ENCODE measurements at regions not wholly inside any gene's neighbourhood (a gene's known extent, or its start where the extent isn't known, plus 50 kb on each side); places are given as distances from the start of the nearest gene placed in this dataset.
A peak's percentile ranks its signal among the peaks of the same experiment; 100 is the strongest.
"Not testable (repeated sequence)": the region's sequence is repeated elsewhere in the genome, so short reads cannot be mapped to it uniquely, and the experiment has no call there.

DNA sequence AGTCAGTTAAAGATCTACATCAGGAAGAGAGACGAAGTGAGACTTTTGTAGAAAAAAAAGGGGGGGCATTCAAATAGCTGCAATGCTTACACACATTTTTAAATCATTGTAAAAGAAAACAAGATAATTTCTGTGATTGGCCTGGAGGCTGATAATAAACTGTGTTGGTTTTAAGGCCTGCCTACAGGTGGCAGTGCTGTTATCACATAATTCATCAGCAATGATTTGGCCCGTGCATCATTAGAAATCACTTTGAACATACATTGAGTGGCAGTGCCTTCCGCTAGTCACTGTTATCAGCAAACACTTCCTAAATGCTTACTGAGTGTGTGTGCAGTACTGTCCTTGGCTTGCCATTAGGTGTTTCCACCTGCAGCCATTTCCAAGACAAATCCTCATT is 831.9 kb downstream of the TRIML1 start:
- FAIRE-seq = no peak

DNA sequence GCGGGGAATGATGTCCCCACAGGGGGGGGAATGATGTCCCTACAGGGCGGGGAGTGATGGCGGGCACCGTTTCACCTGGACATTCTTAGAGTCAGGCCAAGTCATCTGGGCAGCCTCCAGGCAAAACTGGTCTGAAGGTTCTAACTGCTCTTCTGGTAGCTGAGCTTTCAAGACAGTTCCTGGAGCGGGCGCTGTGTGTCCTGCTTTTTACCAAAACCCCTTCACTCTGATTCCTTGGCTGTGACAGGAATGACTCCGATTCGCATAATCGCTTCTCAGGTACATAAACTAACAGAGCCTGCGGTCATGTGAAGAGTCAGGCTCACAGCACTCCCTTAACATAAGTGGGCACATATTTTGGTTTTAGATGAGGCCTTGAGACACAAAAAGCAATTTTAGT is 836.0 kb downstream of the TRIML1 start:
- no peak for FAIRE-seq

DNA sequence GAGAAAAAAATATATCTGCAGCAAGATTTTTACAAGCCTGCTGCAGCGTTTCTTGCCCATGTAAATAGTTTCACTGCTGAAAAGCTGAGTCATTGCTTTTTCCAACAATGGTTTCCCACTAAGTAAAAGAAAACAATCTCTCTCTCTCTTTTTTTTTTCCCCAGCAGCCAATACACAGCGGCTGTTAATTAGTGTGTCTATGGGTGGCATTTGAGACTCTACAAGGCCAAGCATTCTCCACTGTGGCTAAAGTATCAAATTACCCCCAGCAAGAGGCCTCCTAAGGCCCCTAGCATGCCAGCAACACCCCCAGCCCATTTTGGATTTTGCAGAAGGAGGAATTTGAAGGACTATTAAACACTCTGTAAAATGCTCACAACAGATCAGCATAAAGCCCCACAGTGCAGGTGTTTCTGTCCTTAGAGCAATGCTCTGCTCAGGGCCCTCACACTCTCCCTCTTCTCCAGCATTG is 837.4 kb downstream of the TRIML1 start:
- FAIRE-seq = no peak

DNA sequence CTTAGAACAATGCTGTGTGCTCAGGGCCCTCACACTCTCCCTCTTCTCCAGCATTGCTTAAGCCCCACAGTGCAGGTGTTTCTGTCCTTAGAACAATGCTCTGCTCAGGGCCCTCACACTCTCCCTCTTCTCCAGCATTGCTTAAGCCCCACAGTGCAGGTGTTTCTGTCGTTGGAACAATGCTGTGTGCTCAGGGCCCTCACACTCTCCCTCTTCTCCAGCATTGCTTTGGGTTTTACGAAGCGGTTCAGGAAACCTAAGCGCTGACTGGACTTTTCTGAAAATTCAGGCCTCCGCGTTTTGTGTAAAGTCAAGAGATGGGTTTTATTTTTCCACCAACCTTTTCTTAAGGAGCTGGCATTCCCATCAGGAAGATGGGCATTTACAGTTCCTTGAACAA is 838.0 kb downstream of the TRIML1 start:
- FAIRE-seq = not testable (repeated sequence)

DNA sequence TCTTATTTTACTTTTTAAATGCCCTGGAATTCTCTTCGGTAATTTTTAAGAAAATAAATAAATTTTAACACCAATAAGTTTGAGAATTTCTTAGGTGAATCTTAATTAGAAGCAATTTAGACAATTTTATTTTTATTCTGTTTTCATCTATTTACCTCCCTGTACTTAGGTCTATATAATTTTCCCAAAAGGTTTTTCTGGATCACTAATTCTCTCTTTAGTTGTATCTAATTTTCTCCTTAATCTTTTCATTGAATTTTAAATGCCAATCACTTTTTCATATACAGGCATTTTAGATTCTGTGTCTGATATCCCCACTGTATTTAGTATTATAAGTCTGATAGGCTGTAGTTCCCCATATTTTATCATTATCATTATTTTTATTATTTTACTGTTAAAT is 845.3 kb downstream of the TRIML1 start:
- peak; percentile 19 for FAIRE-seq

DNA sequence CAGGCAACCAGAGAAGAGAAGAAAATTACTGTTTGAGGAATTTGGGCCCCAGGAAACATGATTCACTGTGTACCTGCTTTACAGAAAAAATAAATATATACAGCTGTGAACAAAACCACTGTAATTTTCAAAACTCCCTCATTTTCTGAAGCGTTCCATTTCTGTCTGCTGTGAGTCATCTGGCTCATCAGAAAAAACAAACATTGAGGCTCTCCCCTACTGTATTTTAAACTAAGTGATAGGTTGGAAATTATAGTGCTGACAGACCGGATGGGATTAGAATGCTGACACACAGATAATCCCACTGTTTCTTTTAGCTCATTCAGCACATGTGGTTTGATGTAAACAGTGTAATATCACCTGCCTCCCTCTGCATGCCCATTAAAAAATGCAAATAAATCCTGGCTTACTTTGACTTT is 847.0 kb downstream of the TRIML1 start:
- FAIRE-seq = no peak

DNA sequence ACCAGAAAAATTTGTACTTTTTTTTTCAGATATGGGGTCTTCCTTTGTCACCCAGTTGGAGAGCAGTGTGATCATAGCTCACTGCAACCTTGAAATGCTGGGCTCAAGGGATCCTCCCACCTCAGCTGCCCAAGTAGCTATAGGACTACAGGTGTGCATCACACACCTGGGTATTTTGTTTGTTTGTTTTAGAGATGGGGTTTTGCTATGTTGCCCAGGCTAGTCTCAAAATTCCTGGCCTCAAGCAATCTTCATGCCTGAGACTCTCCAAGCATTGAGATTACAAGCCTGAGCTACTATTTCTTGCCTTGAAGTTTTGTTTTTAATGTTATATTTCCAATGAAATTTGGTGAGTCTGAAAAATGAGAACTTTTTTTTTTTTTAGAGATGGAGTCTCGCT is 847.8 kb downstream of the TRIML1 start:
- no peak for FAIRE-seq

DNA sequence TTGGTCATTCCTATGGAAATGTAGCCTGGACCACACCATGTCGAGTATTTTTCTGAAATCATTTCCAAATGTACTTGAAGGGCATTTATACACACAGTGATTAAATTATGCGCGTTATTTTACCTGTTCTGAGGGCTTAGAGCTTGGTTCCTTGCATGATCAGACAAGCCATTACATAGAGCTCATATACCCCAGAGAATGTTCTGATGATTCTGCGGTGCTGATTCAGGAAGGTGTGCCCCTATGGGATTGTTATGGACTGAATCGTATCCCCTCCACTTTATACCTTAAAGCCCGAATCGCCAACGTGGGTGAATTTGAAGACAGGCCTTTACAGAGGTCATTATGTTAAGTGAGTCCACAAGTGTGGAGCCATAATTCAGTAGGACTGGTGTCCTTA is 848.9 kb downstream of the TRIML1 start:
- no peak for FAIRE-seq

DNA sequence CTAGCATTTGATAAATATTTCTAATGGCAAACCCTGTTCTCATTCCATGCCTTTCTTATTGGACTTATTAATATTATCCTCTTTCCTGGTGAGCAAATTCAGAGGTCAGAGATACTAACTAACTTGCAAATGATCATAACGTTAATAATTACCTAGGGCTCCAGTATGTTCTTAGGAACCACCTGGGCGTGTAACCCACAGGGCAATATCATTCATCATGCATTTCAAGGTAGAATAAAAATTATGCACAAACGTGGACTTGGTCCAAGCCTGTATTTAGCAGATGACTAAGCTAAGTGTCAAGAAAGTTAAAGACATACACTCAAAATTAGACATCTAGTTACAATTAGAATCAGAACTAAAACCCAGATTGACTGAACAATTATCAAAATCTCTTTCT is 850.1 kb downstream of the TRIML1 start:
- no peak for FAIRE-seq

DNA sequence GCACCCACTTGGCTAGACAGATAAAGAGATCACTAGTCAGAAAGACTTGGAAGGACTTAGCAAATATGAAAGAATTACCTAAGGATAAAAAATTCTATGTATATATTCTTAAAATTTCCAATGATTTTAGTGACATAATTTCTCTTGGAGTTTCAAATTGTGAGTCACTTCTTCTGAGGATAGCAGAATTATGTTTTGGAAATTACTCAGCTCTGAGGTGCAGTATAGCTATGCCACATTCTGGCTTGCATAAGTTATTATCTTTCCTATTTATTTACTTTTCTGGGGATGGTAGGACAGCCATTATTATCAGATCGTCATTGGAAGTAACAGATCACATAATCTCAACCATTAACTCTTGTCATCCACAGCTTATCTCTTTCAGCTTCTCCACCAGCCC is 853.5 kb downstream of the TRIML1 start:
- no peak for FAIRE-seq

DNA sequence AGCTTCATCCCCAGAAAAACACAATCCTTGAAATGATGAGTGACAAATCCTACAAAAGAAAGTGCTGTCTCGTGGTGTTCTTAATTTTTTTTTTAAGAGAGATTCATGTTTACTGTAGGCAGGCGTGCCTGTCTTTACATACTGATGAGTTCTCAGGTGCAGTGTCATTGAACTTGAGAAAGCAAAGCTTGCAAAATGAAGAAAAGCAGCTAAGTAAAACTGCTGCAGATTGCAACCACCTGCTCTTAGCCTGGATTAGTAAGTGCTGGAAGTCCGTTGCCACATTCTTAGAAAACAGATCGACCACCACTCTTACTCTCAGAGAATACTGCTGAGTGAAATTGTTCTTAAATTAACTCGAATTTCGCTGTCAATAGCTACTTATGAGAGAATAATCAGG is 854.6 kb downstream of the TRIML1 start:
- no peak for FAIRE-seq

DNA sequence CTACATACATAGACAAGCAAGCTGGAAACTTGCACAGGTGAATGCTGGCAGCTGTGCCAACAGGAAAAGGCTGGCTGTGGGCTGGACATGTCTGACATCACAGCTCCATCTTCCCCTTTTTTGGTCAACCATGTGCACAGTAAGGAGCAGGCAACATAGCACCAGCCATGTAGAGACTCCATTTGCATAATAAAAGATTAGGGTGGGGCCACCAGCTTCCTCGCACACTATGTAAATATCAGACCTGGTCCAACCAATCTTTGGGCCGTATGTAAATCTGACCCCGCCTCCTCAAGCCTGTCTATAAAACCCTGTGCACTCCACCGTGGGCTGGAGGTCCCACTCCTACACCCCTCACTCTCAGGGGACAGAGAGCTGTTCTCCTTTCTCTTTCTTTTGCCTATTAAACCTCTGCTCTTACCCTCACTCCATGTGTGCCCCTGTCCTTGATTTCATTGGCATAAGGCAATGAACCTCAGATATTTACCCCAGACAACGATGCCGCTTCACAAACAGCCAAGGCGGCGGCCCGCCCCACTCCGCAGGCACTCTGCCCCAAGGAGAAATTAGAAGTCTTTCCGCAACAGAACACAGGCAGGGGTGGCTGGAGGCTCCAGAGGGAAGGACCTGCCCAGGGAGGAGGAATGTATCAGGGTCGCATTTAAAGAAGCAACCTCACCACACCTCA is 862.2 kb downstream of the TRIML1 start:
- no peak for FAIRE-seq

DNA sequence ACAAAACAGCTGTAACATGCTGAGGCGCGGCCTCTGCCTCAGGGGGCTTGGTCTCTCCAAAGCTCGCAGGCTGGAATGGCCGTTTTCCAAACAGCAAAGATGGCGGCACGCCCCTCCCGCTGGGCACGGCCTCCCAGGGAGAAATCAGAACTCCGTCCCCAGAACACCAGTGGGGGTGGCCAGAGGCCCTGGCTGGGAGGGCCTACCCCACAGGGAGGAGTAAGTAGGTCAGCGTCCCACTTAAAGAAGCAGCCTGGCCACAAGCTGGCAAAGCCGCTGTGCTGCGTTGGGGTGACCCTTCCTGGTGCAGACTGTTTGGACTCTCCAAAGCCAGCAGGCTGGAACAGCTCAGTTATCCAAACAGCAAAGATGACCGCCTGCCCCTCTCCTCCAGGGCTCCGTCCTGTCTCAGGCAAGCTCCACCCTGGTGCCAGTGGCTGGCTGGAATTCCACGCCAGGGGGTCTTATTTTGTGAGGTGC is 862.8 kb downstream of the TRIML1 start:
- no peak for FAIRE-seq

DNA sequence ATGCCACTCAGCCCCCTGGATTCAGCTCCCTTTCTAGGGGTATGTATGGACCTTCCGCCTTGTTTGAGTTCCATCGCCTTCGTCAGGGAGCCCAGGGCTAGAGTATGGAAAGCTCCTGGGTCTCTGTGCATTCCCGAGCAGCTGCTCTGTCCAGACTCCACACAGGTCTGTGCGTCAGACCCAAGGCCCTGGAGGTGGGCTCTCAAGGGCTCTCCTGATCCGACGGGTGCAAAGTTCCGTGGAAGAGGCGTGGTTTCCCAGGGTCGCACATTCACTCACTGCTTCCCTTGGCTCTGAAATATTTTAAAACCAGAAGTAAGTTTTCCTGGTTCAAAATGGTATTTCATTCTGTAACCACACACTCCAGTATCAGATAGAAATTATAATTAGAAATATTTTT is 863.2 kb downstream of the TRIML1 start:
- no peak for FAIRE-seq

DNA sequence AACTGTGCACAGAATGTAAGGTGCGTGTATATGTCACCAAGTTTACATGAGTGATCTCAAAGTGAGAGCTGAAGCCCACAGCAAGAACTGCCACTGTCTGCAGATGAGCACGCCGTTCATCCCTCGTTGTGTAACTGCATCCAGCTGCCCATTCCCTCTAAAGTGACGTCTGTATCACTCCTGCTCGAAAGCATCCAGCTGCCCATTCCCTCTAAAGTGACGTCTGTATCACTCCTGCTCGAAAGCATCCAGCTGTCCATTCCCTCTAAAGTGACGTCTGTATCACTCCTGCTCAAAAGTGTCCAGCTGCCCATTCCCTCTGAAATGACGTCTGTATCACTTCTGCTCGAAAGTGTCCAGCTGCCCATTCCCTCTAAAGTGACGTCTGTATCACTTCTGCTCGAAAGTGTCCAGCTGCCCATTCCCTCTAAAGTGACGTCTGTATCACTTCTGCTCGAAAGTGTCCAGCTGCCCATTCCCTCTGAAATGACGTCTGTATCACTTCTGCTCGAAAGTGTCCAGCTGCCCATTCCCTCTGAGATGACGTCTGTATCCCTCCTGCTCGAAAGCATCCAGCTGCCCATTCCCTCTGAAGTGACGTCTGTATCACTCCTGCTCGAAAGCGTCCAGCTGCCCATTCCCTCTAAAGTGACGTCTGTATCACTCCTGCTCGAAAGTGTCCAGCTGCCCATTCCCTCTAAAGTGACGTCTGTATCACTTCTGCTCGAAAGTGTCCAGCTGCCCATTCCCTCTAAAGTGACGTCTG is 871.4 kb downstream of the TRIML1 start:
- not testable (repeated sequence) for FAIRE-seq

DNA sequence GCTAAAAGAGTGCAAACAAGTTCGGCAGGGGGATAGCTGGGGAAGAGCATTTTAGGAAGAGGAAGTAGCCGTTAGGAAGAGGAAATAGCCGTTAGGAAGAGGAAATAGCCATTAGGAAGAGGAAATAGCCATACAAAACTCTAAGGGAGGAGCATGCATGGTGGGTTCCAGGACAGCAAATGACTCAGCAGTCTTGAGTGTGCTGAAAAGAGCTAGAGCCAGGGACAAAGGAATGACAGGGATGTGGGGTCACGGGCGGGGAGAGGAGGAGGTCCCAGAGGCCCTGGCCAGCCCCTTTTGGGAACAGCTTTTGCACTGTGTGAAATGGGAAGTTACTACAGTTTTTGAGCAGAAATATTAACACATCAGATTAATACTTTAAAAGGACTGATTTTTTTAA is 882.6 kb downstream of the TRIML1 start:
- no peak for FAIRE-seq

DNA sequence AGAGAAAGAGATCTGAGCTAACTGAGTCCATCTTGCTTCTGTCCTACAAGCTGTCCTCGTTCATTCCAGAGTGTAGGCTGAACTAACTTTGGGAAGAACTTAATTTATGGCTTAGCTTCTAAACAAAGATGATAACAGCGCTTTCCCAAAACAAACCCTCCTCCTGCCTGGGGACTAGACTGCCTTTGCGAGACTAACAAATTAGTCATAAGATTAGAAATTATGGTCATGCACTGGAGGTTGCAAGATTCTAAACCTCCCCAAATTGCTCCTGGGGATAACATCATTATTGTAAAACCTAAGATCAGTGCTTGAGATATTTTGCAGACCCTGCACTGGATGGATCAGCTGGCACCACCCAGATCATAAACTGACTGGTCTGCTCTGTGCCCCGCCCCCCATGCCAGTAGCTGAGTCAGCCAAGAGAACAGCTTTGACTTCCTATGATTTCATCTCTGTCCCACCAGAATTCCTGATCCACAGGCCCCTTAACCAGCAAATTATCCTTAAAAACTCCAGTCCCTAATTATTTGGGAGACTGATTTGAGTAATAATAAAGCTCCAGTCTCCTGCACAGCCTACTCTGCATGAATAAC is 883.3 kb downstream of the TRIML1 start:
- FAIRE-seq = no peak

DNA sequence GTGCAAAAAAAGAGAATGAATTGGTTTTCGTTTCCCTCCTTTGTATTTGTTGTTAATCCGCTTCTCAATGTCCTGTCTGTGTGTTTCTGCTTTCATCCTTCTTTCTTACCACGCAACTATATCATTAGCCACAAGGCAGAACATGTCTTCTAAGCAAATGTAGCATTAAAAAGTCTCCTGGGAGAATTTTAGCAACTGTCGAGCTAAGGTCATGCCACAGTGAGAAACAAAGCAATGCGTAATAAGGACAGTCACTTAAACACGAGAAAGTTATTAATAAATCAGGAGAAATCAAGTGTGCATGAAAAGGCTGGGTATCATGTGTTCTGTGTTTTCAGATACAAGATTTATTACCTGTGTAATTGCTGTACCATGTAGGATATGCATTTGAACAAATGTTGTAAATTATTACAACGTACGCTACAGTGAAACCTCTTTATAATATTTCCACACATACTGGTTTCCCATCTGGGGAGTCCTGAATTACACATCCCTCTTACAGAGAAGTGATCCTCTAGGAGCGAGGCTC is 890.8 kb downstream of the TRIML1 start:
- FAIRE-seq = no peak

DNA sequence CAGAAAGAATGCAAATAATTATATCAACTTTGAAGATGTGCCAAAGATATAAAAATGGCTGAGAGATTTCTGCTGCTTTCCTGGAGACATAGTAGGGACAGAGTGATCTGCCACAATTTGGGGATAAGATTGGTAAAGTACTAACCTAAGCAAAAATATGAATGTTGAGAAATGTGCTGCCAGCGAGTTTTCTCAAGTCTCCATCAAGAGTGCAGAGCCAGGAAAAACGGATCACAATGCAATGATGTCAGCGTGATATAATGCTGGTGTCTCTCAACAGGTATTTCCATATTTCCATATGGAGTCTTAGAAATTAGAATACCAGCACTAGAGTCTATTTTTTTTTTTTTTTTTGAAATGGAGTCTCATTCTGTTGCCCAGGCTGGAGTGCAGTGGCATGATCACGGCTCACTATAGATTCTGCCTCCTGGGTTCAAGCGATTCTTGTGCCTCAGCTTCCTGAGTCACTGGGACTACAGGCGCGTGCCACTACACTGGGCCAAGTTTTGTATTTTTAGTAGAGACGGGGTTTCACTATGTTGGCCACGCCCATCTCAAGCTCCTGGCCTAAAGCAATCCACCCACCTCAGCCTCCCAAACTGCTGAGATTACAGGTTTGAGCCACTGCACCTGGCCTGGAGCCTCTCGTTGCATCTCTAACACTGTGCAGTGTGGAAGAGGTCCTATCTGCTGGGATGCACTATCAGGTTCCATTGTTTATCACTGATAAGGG is 893.5 kb downstream of the TRIML1 start:
- FAIRE-seq = no peak

DNA sequence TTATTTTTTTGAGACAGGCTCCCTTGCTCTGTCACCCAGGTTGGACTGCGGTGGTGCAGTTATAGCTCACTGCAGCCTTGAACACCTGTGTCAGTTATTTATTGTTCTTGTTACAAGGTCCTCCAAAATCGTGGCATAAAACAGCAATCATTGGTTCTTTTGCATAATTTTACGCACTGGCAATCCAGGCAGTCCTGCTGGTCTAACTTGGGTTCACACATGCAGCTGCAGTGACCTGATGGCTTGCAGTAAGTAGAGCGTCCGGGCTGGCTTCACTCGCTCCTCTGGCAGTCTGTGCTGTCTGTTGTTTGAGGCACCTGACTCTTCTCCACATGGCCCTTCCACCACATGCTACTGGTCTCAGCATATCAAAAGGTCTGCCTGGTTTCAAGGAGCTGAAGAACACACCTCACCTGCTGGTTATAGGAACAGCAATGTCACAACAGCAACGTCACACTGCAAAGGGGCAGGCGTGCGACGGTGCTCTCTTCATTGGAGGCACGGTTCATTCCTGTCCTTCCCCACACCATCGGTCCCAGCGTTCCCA is 894.6 kb downstream of the TRIML1 start:
- FAIRE-seq = no peak

DNA sequence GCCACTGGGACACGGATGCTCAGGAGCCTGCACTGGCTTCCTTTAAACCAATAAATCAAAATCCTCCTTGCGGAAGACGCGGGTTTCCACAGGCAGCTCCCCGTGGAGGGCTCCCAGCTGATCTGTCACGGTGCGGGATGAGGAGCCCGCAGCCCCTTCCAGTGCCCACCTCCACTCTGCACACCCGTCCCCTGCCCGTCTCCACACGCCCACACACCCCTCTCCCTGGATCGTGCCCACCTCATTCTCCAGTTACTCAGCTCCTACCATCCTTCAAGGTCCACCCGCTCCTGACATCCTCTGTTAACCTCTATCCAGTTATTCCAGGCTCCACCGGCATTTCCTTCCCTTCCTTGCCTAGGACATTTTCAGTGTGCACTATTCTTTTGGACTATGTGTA is 895.9 kb downstream of the TRIML1 start:
- FAIRE-seq = no peak

DNA sequence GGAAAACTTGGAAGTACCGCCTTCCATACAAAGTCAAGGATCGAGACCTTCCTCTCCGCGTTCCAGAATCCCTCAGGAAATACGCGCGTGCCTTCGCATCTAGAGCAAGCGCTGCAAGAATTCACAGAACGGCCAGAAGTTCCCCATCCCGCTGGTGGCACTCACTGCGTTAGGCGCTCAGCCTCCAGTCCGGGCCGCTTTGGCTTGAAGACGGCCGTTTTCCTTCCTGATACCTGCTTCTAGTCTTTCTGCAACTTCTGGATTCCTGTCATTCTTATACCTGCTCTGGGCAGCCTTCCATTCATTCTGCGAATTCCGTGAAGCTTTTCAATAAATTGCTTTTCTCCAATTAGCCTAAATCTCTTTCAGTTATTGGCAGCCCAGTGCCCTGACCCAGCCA is 896.4 kb downstream of the TRIML1 start:
- no peak for FAIRE-seq

DNA sequence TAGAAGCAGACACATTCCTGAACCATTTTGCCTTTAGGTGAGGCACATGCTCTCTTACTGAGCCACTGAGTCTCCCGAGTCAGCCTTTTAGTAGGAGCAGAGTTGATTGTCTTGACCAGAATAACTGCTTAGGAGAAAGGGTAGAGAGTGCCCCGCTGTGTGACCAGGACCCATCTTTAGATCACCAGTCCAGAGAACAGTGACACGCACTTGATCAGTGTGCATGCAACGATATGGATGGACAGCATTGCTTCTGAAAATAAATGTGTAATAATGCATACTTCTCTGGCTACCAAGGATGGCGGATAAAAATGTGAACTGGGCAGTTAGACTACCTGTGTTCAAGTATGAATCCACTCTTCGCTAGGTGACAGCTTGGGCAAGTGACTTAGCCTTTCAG is 897.7 kb downstream of the TRIML1 start:
- no peak for FAIRE-seq
